B cell (primary cell): ENCODE measurements at regions not wholly inside any gene's neighbourhood (a gene's known extent, or its start where the extent isn't known, plus 50 kb on each side); places are given as distances from the start of the nearest gene placed in this dataset.

Experiments
- ATAC-seq: fragments of 200-7000 bp; cut with Tn5 transposase; one replicate; pipeline ENCODE4 v1.10.0; 2021; ENCODE audit warnings: low read depth, mild to moderate bottlenecking, moderate number of reproducible peaks, moderate library complexity
- CTCF ChIA-PET: fragments of 350-600 bp; sonication (Branson Sonifier 250); formaldehyde crosslinking; loops from one replicate; lab custom pipeline; 2021; ENCODE audit warnings: antibody characterized with exemption, inconsistent platforms; lab: Charles Lee
- POLR2A ChIA-PET: fragments of 350-600 bp; sonication (Branson Sonifier 250); formaldehyde crosslinking; loops from one replicate; lab custom pipeline; 2021; ENCODE audit warnings: antibody characterized with exemption; lab: Charles Lee
- DNase-seq: peaks from one replicate; pipeline ENCODE4 v3.0.0; 2013
- H2AFZ ChIP-seq: 2 replicates; pipeline ENCODE4 v1.6.1; 2012; ENCODE audit warnings: mild to moderate bottlenecking, low read depth, low read length; ENCODE audit not compliant: insufficient read depth, poor library complexity, severe bottlenecking
- H3K27ac ChIP-seq, 2 donors: 1 replicate in 1 of 2; 2 replicates in 1 of 2; pipeline ENCODE4 v1.5.1; 2012 to 2013; ENCODE audit warnings: low read length in 2 of 2, mild to moderate bottlenecking in 2 of 2, moderate library complexity in 1 of 2
- H3K27me3 ChIP-seq, 4 experiments: fragments of 200-600 bp in 1 of 4; sonication (generic) in 1 of 4; replicated peaks in 1 of 4; 1 replicate in 2 of 4; 2 replicates in 2 of 4; pipeline versions ENCODE4 v1.6.1 to v1.7.0; 2013 to 2016; ENCODE audit warnings: low read length in 3 of 4, mild to moderate bottlenecking in 2 of 4, mixed read lengths in 1 of 4, moderate library complexity in 1 of 4; ENCODE audit not compliant: insufficient read depth in 4 of 4, control insufficient read depth in 3 of 4; ENCODE audit errors: control extremely low read depth in 1 of 4
- H3K36me3 ChIP-seq, 2 experiments: replicated peaks in 1 of 2; 1 replicate in 1 of 2; 2 replicates in 1 of 2; pipeline versions ENCODE4 v1.6.1 to v1.7.1; 2013; ENCODE audit warnings: low read length in 1 of 2; ENCODE audit not compliant: insufficient read depth in 2 of 2, control insufficient read depth in 1 of 2; ENCODE audit errors: control extremely low read depth in 1 of 2, extremely low read depth in 1 of 2
- H3K4me1 ChIP-seq, 2 donors: fragments of 200-600 bp in 1 of 2; sonication (generic) in 1 of 2; 1 replicate in 1 of 2; 2 replicates in 1 of 2; pipeline versions ENCODE4 v1.5.1 to v1.6.1; 2013 to 2017; ENCODE audit warnings: low read length in 2 of 2; ENCODE audit not compliant: control insufficient read depth in 2 of 2, insufficient read depth in 2 of 2
- H3K4me2 ChIP-seq: replicated peaks from 2 replicates; pipeline ENCODE3; 2012; ENCODE audit warnings: mild to moderate bottlenecking, low read depth, low read length; ENCODE audit not compliant: poor library complexity, severe bottlenecking
- H3K4me3 ChIP-seq, 5 experiments: fragments of 200-600 bp in 1 of 5; sonication (generic) in 1 of 5; 1 replicate in 3 of 5; 2 replicates in 2 of 5; pipeline versions ENCODE4 v1.5.1 to v1.7.0; 2011 to 2016; ENCODE audit warnings: low read length in 4 of 5, mild to moderate bottlenecking in 4 of 5, low read depth in 2 of 5, control low read depth in 1 of 5, moderate library complexity in 1 of 5; ENCODE audit not compliant: insufficient read depth in 1 of 5; ENCODE audit errors: control extremely low read depth in 1 of 5, extremely low read depth in 1 of 5
- H3K79me2 ChIP-seq: fragments of 200-600 bp; sonication (generic); one replicate; pipeline ENCODE4 v1.6.0; 2016; ENCODE audit warnings: low read length; ENCODE audit not compliant: control insufficient read depth, insufficient read depth
- H3K9ac ChIP-seq: fragments of 200-600 bp; sonication (generic); 2 replicates; pipeline ENCODE4 v1.6.1; 2017; ENCODE audit warnings: mild to moderate bottlenecking, low read length, moderate library complexity
- H3K9me3 ChIP-seq, 3 donors: one replicate each; pipeline versions ENCODE4 v1.6.1 to v1.7.1; 2013; ENCODE audit warnings: low read length in 2 of 3; ENCODE audit not compliant: control insufficient read depth in 2 of 3, insufficient read depth in 1 of 3; ENCODE audit errors: control extremely low read depth in 1 of 3
- H4K20me1 ChIP-seq: 2 replicates; pipeline ENCODE4 v1.6.0; 2012; ENCODE audit warnings: mild to moderate bottlenecking, low read length; ENCODE audit not compliant: insufficient read depth, control insufficient read depth, poor library complexity, severe bottlenecking
- H3K27ac Mint-ChIP-seq: one replicate; pipeline ENCODE4 v1.8.0; 2021; ENCODE audit warnings: mixed read lengths
- H3K27me3 Mint-ChIP-seq: one replicate; pipeline ENCODE4 v1.8.0; 2021; ENCODE audit warnings: mixed read lengths
- H3K4me1 Mint-ChIP-seq: one replicate; pipeline ENCODE4 v1.8.0; 2021; ENCODE audit warnings: mixed read lengths
- H3K4me3 Mint-ChIP-seq: one replicate; pipeline ENCODE4 v1.8.0; 2021; ENCODE audit warnings: mixed read lengths
- H3K9me3 Mint-ChIP-seq: one replicate; pipeline ENCODE4 v1.8.0; 2022; ENCODE audit warnings: mixed read lengths; ENCODE audit not compliant: insufficient read depth
- EZH2 ChIP-seq: IDR thresholded peaks from 2 replicates; pipeline ENCODE4 v1.6.1; 2012; ENCODE audit warnings: borderline replicate concordance, low read depth, mild to moderate bottlenecking, moderate library complexity, low read length; ENCODE audit not compliant: insufficient read depth, poor library complexity, severe bottlenecking
- WGBS: methylation state at CpG from one replicate; pipeline ENCODE4 v1.1.5; 2013; ENCODE audit warnings: missing lambda C conversion rate; ENCODE audit not compliant: insufficient coverage; 5-methylcytosine and 5-hydroxymethylcytosine counted together
- intact Hi-C: fragments of 100-400 bp; cut with micrococcal nuclease; formaldehyde crosslinking; loops from one replicate; pipeline ENCODE4 v1.10.0; 2022
- TF ChIP-seq, protein P1 (sequence below): fragments of 200-600 bp; IDR thresholded peaks from one replicate; pipeline ENCODE4 v1.8.0; 2022; ENCODE audit warnings: antibody characterized with exemption, mild to moderate bottlenecking

DNA sequence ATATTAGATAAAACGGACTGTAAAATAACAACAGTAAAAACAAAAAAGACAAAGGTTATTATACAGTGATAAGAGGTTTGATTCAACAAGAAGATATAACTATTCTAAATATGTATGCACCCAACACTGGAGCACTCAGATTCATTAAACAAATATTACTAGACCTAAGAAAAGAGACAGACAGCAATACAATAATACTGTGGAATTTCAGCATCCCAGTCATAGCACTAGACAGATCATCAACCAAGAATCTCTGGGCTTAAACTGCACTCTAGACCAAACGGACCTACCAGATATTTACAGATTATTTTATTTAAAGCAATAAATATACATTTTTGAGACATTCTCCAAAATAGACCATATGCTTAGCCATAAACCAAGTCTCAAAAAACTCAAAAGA is 263.8 kb downstream of the C6orf118 start:
- H3K9me3 ChIP-seq = peaks cover 3 to 12% (median 10%) of the 10 kb centered on the region in 3 donors
- H3K79me2 ChIP-seq = no peaks in the 10 kb centered on the region
- no peak overlapping the region for H3K4me2 ChIP-seq
- no peak overlapping the region for H2AFZ ChIP-seq
- WGBS = no CpG with 5 or more reads among the region's 2 CpGs
- no peaks in the 10 kb centered on the region for H3K4me1 Mint-ChIP-seq
- DNase-seq (no peak), ATAC-seq (no peak)
- no peaks in the 10 kb centered on the region for H3K27me3 Mint-ChIP-seq
- no peak overlapping the region for H3K4me3 Mint-ChIP-seq
- no peaks in the 10 kb centered on the region for H4K20me1 ChIP-seq
- H3K27ac ChIP-seq = no peak overlapping the region
- ChIA-PET CTCF (no interaction called here), POLR2A (no interaction called here)
- H3K9me3 Mint-ChIP-seq = peaks cover 12% of the 10 kb centered on the region
- no peak overlapping the region for H3K9ac ChIP-seq
- no peak overlapping the region for H3K27ac Mint-ChIP-seq
- TF ChIP-seq, protein P1, sequence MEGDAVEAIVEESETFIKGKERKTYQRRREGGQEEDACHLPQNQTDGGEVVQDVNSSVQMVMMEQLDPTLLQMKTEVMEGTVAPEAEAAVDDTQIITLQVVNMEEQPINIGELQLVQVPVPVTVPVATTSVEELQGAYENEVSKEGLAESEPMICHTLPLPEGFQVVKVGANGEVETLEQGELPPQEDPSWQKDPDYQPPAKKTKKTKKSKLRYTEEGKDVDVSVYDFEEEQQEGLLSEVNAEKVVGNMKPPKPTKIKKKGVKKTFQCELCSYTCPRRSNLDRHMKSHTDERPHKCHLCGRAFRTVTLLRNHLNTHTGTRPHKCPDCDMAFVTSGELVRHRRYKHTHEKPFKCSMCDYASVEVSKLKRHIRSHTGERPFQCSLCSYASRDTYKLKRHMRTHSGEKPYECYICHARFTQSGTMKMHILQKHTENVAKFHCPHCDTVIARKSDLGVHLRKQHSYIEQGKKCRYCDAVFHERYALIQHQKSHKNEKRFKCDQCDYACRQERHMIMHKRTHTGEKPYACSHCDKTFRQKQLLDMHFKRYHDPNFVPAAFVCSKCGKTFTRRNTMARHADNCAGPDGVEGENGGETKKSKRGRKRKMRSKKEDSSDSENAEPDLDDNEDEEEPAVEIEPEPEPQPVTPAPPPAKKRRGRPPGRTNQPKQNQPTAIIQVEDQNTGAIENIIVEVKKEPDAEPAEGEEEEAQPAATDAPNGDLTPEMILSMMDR = no peak
- no peak for TF ChIP-seq EZH2
- no peaks in the 10 kb centered on the region for H3K36me3 ChIP-seq
- no peaks in the 10 kb centered on the region for H3K4me1 ChIP-seq
- intact Hi-C loops = no loop called here
- H3K4me3 ChIP-seq = no peak overlapping the region
- no peaks in the 10 kb centered on the region for H3K27me3 ChIP-seq

DNA sequence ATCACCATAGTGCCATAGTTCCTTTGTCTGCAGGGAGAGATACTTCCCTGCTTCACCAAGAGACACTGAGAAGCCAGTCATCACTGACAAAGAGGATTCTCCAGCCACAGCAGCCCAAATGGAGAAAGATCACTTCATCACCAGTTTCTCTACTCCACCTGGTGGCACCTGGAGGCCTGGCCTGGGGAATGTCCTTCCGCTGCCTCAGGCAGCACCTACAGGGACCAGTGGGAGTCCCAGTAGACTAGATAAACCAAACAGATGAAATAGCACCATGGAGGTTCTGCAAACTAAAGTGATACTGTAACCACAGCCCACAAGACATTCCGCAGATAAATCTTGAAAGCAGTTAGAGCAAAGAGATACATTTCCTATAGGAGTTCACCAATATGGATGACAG is 266.5 kb downstream of the C6orf118 start:
- intact Hi-C loops = no loop called here
- Histone ChIP-seq H3K4me3 (no peak overlapping the region), H2AFZ (no peak overlapping the region), H4K20me1 (no peaks in the 10 kb centered on the region), H3K36me3 (no peaks in the 10 kb centered on the region), H3K4me2 (no peak overlapping the region), H3K27me3 (no peaks in the 10 kb centered on the region), H3K9me3 (peaks cover 2 to 6% (median 3%) of the 10 kb centered on the region in 3 donors), H3K27ac (no peak overlapping the region), H3K79me2 (no peaks in the 10 kb centered on the region), H3K9ac (no peak overlapping the region), H3K4me1 (no peaks in the 10 kb centered on the region)
- Mint-ChIP-seq H3K27me3 (no peaks in the 10 kb centered on the region), H3K27ac (no peak overlapping the region), H3K4me3 (no peak overlapping the region), H3K4me1 (no peaks in the 10 kb centered on the region), H3K9me3 (peaks cover 12% of the 10 kb centered on the region)
- ATAC-seq (no peak), DNase-seq (no peak)
- CTCF ChIA-PET = no interaction called here
- POLR2A ChIA-PET = no interaction called here
- TF ChIP-seq, protein P1 = no peak
- TF ChIP-seq EZH2 = no peak
- 100% methylated on average over 1 of the region's 2 CpGs for WGBS
